Testis (tissue), 2 donors: ENCODE measurements at regions not wholly inside any gene's neighbourhood (a gene's known extent, or its start where the extent isn't known, plus 50 kb on each side); places are given as distances from the start of the nearest gene placed in this dataset.

Experiments used
- CTCF ChIP-seq, 3 experiments: fragments of 450-650 bp in 2 of 3; fragments of 200-600 bp in 1 of 3; sonication (generic) in 1 of 3; IDR thresholded peaks; one replicate each; pipeline ENCODE4 v1.5.1; 2016 to 2019; ENCODE audit warnings: antibody characterized with exemption in 3 of 3, mild to moderate bottlenecking in 2 of 3, moderate library complexity in 1 of 3
- POLR2A ChIP-seq: fragments of 450-650 bp; IDR thresholded peaks from one replicate; pipeline ENCODE4 v1.6.1; 2017; ENCODE audit warnings: antibody characterized with exemption, mild to moderate bottlenecking, moderate library complexity

GRCh38 chr3:14336749-14337598 is 65.4 kb upstream of the SLC6A6 start:
- TF ChIP-seq CTCF (IDR thresholded peaks at IDR 0.05) (no peak), POLR2A (no peak)
